ENCODE measurements at regions not wholly inside any gene's neighbourhood (a gene's known extent, or its start where the extent isn't known, plus 50 kb on each side); places are given as distances from the start of the nearest gene placed in this dataset.

- H3K9me3 ChIP-seq (ENCODE audit: control insufficient read depth, insufficient read depth, low read depth, low read length) = no peaks in the 10 kb centered on the region
- H3K4me3 ChIP-seq (ENCODE audit: low read depth, low read length) = no peak overlapping the region
- ChIA-PET POLR2A (no interaction called here), CTCF (interaction anchor here (1.0 to 1.5 kb wide), 2 partner anchors 11 to 15 kb away, joined by 3 to 4 read pairs; no protein-coding TSS in a partner anchor)
- no peaks in the 10 kb centered on the region for H3K36me3 ChIP-seq (ENCODE audit: control insufficient read depth in 2 of 2, insufficient read depth in 1 of 2, low read length in 2 of 2)
- TF ChIP-seq ZNF571 (tag by site-specific recombination; IDR thresholded peaks at IDR 0.05) (no peak), ZNF140 (tag by site-specific recombination; IDR thresholded peaks at IDR 0.05) (no peak), ZNF580 (tag by site-specific recombination; IDR thresholded peaks at IDR 0.05) (no peak), ZNF654 (tag by site-specific recombination; IDR thresholded peaks at IDR 0.05; ENCODE audit: low read depth) (no peak), ATF2 (tag by site-specific recombination; IDR thresholded peaks at IDR 0.05; ENCODE audit: low read depth) (peak; percentile 83), ZNF274 (IDR thresholded peaks at IDR 0.05; ENCODE audit: low read length) (no peak), ZNF274 (tag by site-specific recombination; IDR thresholded peaks at IDR 0.05; ENCODE audit: borderline replicate concordance) (no peak), ZNF639 (tag by site-specific recombination; IDR thresholded peaks at IDR 0.05) (no peak), ZNF513 (tag by site-specific recombination; IDR thresholded peaks at IDR 0.05) (no peak)
- no peak overlapping the region for H3K27ac ChIP-seq (ENCODE audit: extremely low read depth, low read depth, low read length)
- H3K4me1 ChIP-seq (ENCODE audit: control insufficient read depth, insufficient read depth, low read length) = no peaks in the 10 kb centered on the region
These were observed 68.1 kb upstream of the IFFO2 start for GRCh38 chr1:19024532-19024931.

GRCh38 chr1:19023787-19024186 lies 67.3 kb upstream of the IFFO2 start:
- Histone ChIP-seq H3K9me3 (ENCODE audit: control insufficient read depth, insufficient read depth, low read depth, low read length) (no peaks in the 10 kb centered on the region), H3K27ac (ENCODE audit: extremely low read depth, low read depth, low read length) (no peak overlapping the region), H3K4me1 (ENCODE audit: control insufficient read depth, insufficient read depth, low read length) (no peaks in the 10 kb centered on the region), H3K36me3 (ENCODE audit: control insufficient read depth in 2 of 2, insufficient read depth in 1 of 2, low read length in 2 of 2) (no peaks in the 10 kb centered on the region), H3K4me3 (ENCODE audit: low read depth, low read length) (no peak overlapping the region)
- TF ChIP-seq FEZF1 (tag by site-specific recombination; IDR thresholded peaks at IDR 0.05) (no peak), ZXDB (tag by site-specific recombination; IDR thresholded peaks at IDR 0.05) (no peak), ZNF211 (tag by site-specific recombination; IDR thresholded peaks at IDR 0.05; ENCODE audit: low read depth) (peak; percentile 80)
- CTCF ChIA-PET = interaction anchor here (1.0 to 1.5 kb wide), 2 partner anchors 12 to 14 kb away, joined by 3 to 4 read pairs; no protein-coding TSS in a partner anchor
- POLR2A ChIA-PET = no interaction called here

- no peak for TF ChIP-seq EGR2 (tag by site-specific recombination; IDR thresholded peaks at IDR 0.05; ENCODE audit: low read depth)
- no peak for TF ChIP-seq ZNF433 (tag by site-specific recombination; IDR thresholded peaks at IDR 0.05; ENCODE audit: low read depth)
- TF ChIP-seq ZNF112 (tag by site-specific recombination; IDR thresholded peaks at IDR 0.05) = no peak
- TF ChIP-seq YY2 (tag by site-specific recombination; IDR thresholded peaks at IDR 0.05) = no peak
- no peak for TF ChIP-seq ZNF549 (tag by site-specific recombination; IDR thresholded peaks at IDR 0.05)
- no peak for TF ChIP-seq HOXC10 (CRISPR knock-in tag; IDR thresholded peaks at IDR 0.05)
- no peak for TF ChIP-seq ZNF202 (tag by site-specific recombination; IDR thresholded peaks at IDR 0.05; ENCODE audit: borderline replicate concordance)
- TF ChIP-seq ZNF791 (tag by site-specific recombination; IDR thresholded peaks at IDR 0.05) = no peak
- TF ChIP-seq ZNF391 (tag by site-specific recombination; IDR thresholded peaks at IDR 0.05; ENCODE audit: borderline replicate concordance, low read depth) = no peak
- TF ChIP-seq ZNF510 (tag by site-specific recombination; IDR thresholded peaks at IDR 0.05; ENCODE audit: insufficient replicate concordance) = no peak
- H3K9me3 ChIP-seq (ENCODE audit: control insufficient read depth, insufficient read depth, low read depth, low read length) = no peaks in the 10 kb centered on the region
- no peak overlapping the region for H3K4me3 ChIP-seq (ENCODE audit: low read depth, low read length)
- no peaks in the 10 kb centered on the region for H3K36me3 ChIP-seq (ENCODE audit: control insufficient read depth in 2 of 2, insufficient read depth in 1 of 2, low read length in 2 of 2)
- no peaks in the 10 kb centered on the region for H3K4me1 ChIP-seq (ENCODE audit: control insufficient read depth, insufficient read depth, low read length)
- ChIA-PET CTCF (interaction anchor here (0.6 kb wide), 2 partner anchors 200 to 251 kb away, joined by 3 to 4 read pairs; no protein-coding TSS in a partner anchor), POLR2A (no interaction called here)
- no peak overlapping the region for H3K27ac ChIP-seq (ENCODE audit: extremely low read depth, low read depth, low read length)
These were observed 65.4 kb upstream of the IFFO2 start for GRCh38 chr1:19021845-19022244.

All from HEK293 (cell line).